Liver (tissue), 8 donors: ENCODE measurements at regions not wholly inside any gene's neighbourhood (a gene's known extent, or its start where the extent isn't known, plus 50 kb on each side); places are given as distances from the start of the nearest gene placed in this dataset.

Experiments used
- DNase-seq: peaks from one replicate; pipeline ENCODE4 v3.0.0-alpha.2; 2017; ENCODE audit warnings: low spot score
- H3K27ac ChIP-seq, 2 donors: one replicate each; pipeline ENCODE4 v1.7.0; 2013; ENCODE audit warnings: inconsistent platforms in 2 of 2, low read length in 2 of 2, control low read depth in 1 of 2, low read depth in 1 of 2, mild to moderate bottlenecking in 1 of 2
- H3K27me3 ChIP-seq, 4 donors: one replicate each; pipeline versions ENCODE4 v1.6.1 to v1.7.0; 2013; ENCODE audit warnings: low read length in 3 of 4, inconsistent platforms in 1 of 4, mild to moderate bottlenecking in 1 of 4, moderate library complexity in 1 of 4; ENCODE audit not compliant: control insufficient read depth in 4 of 4, insufficient read depth in 4 of 4
- H3K36me3 ChIP-seq, 4 donors: one replicate each; pipeline versions ENCODE4 v1.6.1 to v1.7.0; 2013; ENCODE audit warnings: low read length in 3 of 4, mild to moderate bottlenecking in 3 of 4, low read depth in 1 of 4, moderate library complexity in 1 of 4; ENCODE audit not compliant: control insufficient read depth in 4 of 4, insufficient read depth in 3 of 4
- H3K4me1 ChIP-seq, 4 donors: one replicate each; pipeline versions ENCODE4 v1.6.1 to v1.7.0; 2013; ENCODE audit warnings: low read length in 3 of 4, mild to moderate bottlenecking in 3 of 4, moderate library complexity in 1 of 4; ENCODE audit not compliant: control insufficient read depth in 4 of 4, insufficient read depth in 4 of 4
- H3K4me3 ChIP-seq, 3 donors: one replicate each; pipeline versions ENCODE4 v1.6.1 to v1.7.0; 2013; ENCODE audit warnings: low read length in 3 of 3, control low read depth in 1 of 3, low read depth in 1 of 3, mild to moderate bottlenecking in 1 of 3
- H3K9ac ChIP-seq, 2 donors: one replicate each; pipeline ENCODE4 v1.7.0; 2013; ENCODE audit warnings: low read length in 2 of 2, mild to moderate bottlenecking in 2 of 2, moderate library complexity in 2 of 2, control low read depth in 1 of 2, low read depth in 1 of 2
- H3K9me3 ChIP-seq, 4 donors: one replicate each; pipeline versions ENCODE4 v1.6.1 to v1.7.0; 2013; ENCODE audit warnings: low read length in 3 of 4; ENCODE audit not compliant: control insufficient read depth in 4 of 4
- ATF3 ChIP-seq: IDR thresholded peaks from 2 replicates; pipeline ENCODE4 v1.6.1; 2016; ENCODE audit warnings: antibody characterized with exemption
- CTCF ChIP-seq: fragments of 150-350 bp; IDR thresholded peaks from 2 replicates; pipeline ENCODE4 v1.5.1; 2017; ENCODE audit warnings: improper control_type of control experiment, low read depth, low read length; ENCODE audit not compliant: missing input control
- EGR1 ChIP-seq, 2 donors: IDR thresholded peaks; 2 replicates each; pipeline ENCODE4 v1.6.1; 2016 to 2018; ENCODE audit warnings: antibody characterized with exemption in 2 of 2, low read depth in 2 of 2
- FOXA2 ChIP-seq: IDR thresholded peaks from 2 replicates; pipeline ENCODE4 v1.6.1; 2016; ENCODE audit warnings: antibody characterized with exemption
- GABPA ChIP-seq, 2 donors: IDR thresholded peaks in 1 of 2; conservative IDR thresholded peaks in 1 of 2; 2 replicates each; pipeline ENCODE4 v1.6.1; 2016; ENCODE audit warnings: antibody characterized with exemption in 2 of 2, mild to moderate bottlenecking in 1 of 2, moderate library complexity in 1 of 2
- HNF4A ChIP-seq, 2 donors: conservative IDR thresholded peaks; 2 replicates each; pipeline ENCODE4 v1.6.1; 2016; ENCODE audit warnings: antibody characterized with exemption in 2 of 2, mild to moderate bottlenecking in 2 of 2
- HNF4G ChIP-seq: IDR thresholded peaks from 2 replicates; pipeline ENCODE4 v1.6.1; 2016; ENCODE audit warnings: antibody characterized with exemption
- JUND ChIP-seq, 2 donors: IDR thresholded peaks; 2 replicates each; pipeline ENCODE4 v1.6.1; 2016; ENCODE audit warnings: antibody characterized with exemption in 2 of 2
- MAX ChIP-seq: IDR thresholded peaks from 2 replicates; pipeline ENCODE4 v1.6.1; 2016; ENCODE audit warnings: antibody characterized with exemption
- NR2F2 ChIP-seq: IDR thresholded peaks from 2 replicates; pipeline ENCODE4 v1.6.1; 2016; ENCODE audit warnings: antibody characterized with exemption
- RAD21 ChIP-seq, 2 donors: IDR thresholded peaks; 2 replicates each; pipeline ENCODE4 v1.6.1; 2016; ENCODE audit warnings: antibody characterized with exemption in 2 of 2, mild to moderate bottlenecking in 2 of 2
- REST ChIP-seq: IDR thresholded peaks from 2 replicates; pipeline ENCODE4 v1.6.1; 2016; ENCODE audit warnings: antibody characterized with exemption, mild to moderate bottlenecking
- RXRA ChIP-seq, 2 donors: IDR thresholded peaks; 2 replicates each; pipeline ENCODE4 v1.6.1; 2017 to 2018; ENCODE audit warnings: antibody characterized with exemption in 2 of 2, mild to moderate bottlenecking in 1 of 2
- SP1 ChIP-seq: IDR thresholded peaks from 2 replicates; pipeline ENCODE4 v1.6.1; 2018; ENCODE audit warnings: antibody characterized with exemption, mild to moderate bottlenecking
- TAF1 ChIP-seq: conservative IDR thresholded peaks from 2 replicates; pipeline ENCODE4 v1.6.1; 2016; ENCODE audit warnings: antibody characterized with exemption, mild to moderate bottlenecking
- YY1 ChIP-seq: IDR thresholded peaks from 2 replicates; pipeline ENCODE4 v1.6.1; 2016; ENCODE audit warnings: antibody characterized with exemption, mild to moderate bottlenecking
- ZBTB33 ChIP-seq: IDR thresholded peaks from 2 replicates; pipeline ENCODE4 v1.6.1; 2016; ENCODE audit warnings: antibody characterized with exemption
- WGBS: extraction: QIAGEN DNeasy Blood & Tissue Kit; methylation state at CpG from one replicate; pipeline ENCODE4 v1.1.7; 2013; 5-methylcytosine and 5-hydroxymethylcytosine counted together
- donor health status: healthy.
- donor health status: healthy.
- donor health status: healthy.
- donor health status: healthy.
- donor health status: healthy.

GRCh38 chr14:53461858-53462257 is 308.7 kb upstream of the DDHD1 start:
- H3K27me3 ChIP-seq = no peaks in the 10 kb centered on the region
- no peak for DNase-seq
- H3K27ac ChIP-seq = no peak overlapping the region
- no peaks in the 10 kb centered on the region for H3K9me3 ChIP-seq
- H3K36me3 ChIP-seq = no peaks in the 10 kb centered on the region
- H3K4me1 ChIP-seq = no peaks in the 10 kb centered on the region
- 80% methylated on average over 6 of the region's 6 CpGs for WGBS
- H3K9ac ChIP-seq = no peak overlapping the region
- no peak overlapping the region for H3K4me3 ChIP-seq
- no peak for TF ChIP-seq ATF3
- no peak for TF ChIP-seq YY1
- TF ChIP-seq HNF4G = no peak
- no peak for TF ChIP-seq ZBTB33
- no peak for TF ChIP-seq GABPA (IDR thresholded peaks at IDR 0.05 in 1 of 2, conservative IDR thresholded peaks at IDR 0.05 in 1 of 2)
- TF ChIP-seq MAX = no peak
- TF ChIP-seq CTCF = no peak
- no peak for TF ChIP-seq FOXA2
- TF ChIP-seq NR2F2 = no peak
- TF ChIP-seq RXRA (IDR thresholded peaks at IDR 0.05) = no peak
- TF ChIP-seq HNF4A (conservative IDR thresholded peaks at IDR 0.05) = no peak
- TF ChIP-seq EGR1 (IDR thresholded peaks at IDR 0.05; ENCODE audit: low read depth in 2 of 2) = no peak

- no peak overlapping the region for H3K9ac ChIP-seq
- 90% methylated on average over 1 of the region's 1 CpG for WGBS
- no peak overlapping the region for H3K4me3 ChIP-seq
- no peak overlapping the region for H3K27ac ChIP-seq
- no peaks in the 10 kb centered on the region for H3K27me3 ChIP-seq
- no peaks in the 10 kb centered on the region for H3K4me1 ChIP-seq
- no peak for DNase-seq
- H3K36me3 ChIP-seq = no peaks in the 10 kb centered on the region
- TF ChIP-seq HNF4G (no peak), ATF3 (no peak)
- H3K9me3 ChIP-seq = no peaks in the 10 kb centered on the region
Observed at GRCh38 chr14:53460544-53460943, 307.4 kb upstream of the DDHD1 start.

GRCh38 chr14:53458368-53458814 is 305.3 kb upstream of the DDHD1 start:
- H3K9ac ChIP-seq = no peak overlapping the region
- H3K9me3 ChIP-seq = no peaks in the 10 kb centered on the region
- H3K4me3 ChIP-seq = no peak overlapping the region
- no peaks in the 10 kb centered on the region for H3K27me3 ChIP-seq
- H3K4me1 ChIP-seq = no peaks in the 10 kb centered on the region
- H3K36me3 ChIP-seq = no peaks in the 10 kb centered on the region
- 51% methylated on average over 2 of the region's 2 CpGs for WGBS
- DNase-seq = no peak
- H3K27ac ChIP-seq = no peak overlapping the region
- TF ChIP-seq HNF4A (conservative IDR thresholded peaks at IDR 0.05) (no peak), SP1 (no peak), HNF4G (no peak), JUND (IDR thresholded peaks at IDR 0.05) (no peak), RXRA (IDR thresholded peaks at IDR 0.05) (no peak), RAD21 (IDR thresholded peaks at IDR 0.05) (no peak), EGR1 (IDR thresholded peaks at IDR 0.05; ENCODE audit: low read depth in 2 of 2) (no peak), TAF1 (no peak), MAX (no peak), GABPA (IDR thresholded peaks at IDR 0.05 in 1 of 2, conservative IDR thresholded peaks at IDR 0.05 in 1 of 2) (no peak), ZBTB33 (no peak), REST (no peak), YY1 (no peak)
